K562 (cell line): ENCODE measurements at regions not wholly inside any gene's neighbourhood (a gene's known extent, or its start where the extent isn't known, plus 50 kb on each side); places are given as distances from the start of the nearest gene placed in this dataset.
A peak's percentile ranks its signal among the peaks of the same experiment; 100 is the strongest.

Source experiments
- ATAC-seq: fragments of 200-7000 bp; cut with Tn5 transposase; 3 replicates; pipeline ENCODE4 v1.9.1; 2020; ENCODE audit warnings: moderate library complexity
- BruUV-seq: library from RNA; stranded (reverse); fragments of 400-500 nt; replicated peaks from 2 replicates; lab custom pipeline; 2021; lab: Mats Ljungman, UMichigan
- CTCF ChIA-PET: fragments of 300-600 bp; formaldehyde crosslinking; extraction: SDS; loops from one replicate; lab custom pipeline; 2021; ENCODE audit warnings: low intra/inter-chr PET ratio; lab: Yijun Ruan, JAX
- POLR2A ChIA-PET: fragments of 300-600, 350-650 bp; sonication (Branson Sonifier 250); formaldehyde crosslinking; extraction: SDS; loops from one replicate; lab custom pipeline; 2021; ENCODE audit warnings: antibody characterized with exemption, inconsistent platforms; lab: Yijun Ruan, JAX
- DNase-seq, 4 experiments: peaks; one replicate each; pipeline versions ENCODE4 v3.0.0 to v3.0.0-alpha.2; 2011 to 2018; ENCODE audit warnings: low spot score in 3 of 4, mixed read lengths in 3 of 4; ENCODE audit errors: extremely low read depth in 1 of 4
- FAIRE-seq: peaks from 2 replicates; lab custom pipeline; 2011; peaks lifted over from hg19 to GRCh38; lab: Jason Lieb, UNC
- H2AFZ ChIP-seq: 2 replicates; pipeline ENCODE4 v1.6.0; 2011; ENCODE audit warnings: low read depth, low read length, control low read depth, inconsistent platforms
- H3K27ac ChIP-seq: fragments of 200-600 bp; 3 replicates; pipeline ENCODE4 v1.8.0; 2011; ENCODE audit warnings: low read depth, mild to moderate bottlenecking, control low read depth, inconsistent platforms, low read length, moderate library complexity, mixed read lengths; ENCODE audit errors: extremely low read depth
- H3K27me3 ChIP-seq, 2 experiments: fragments of 300-600 bp in 1 of 2; 2 replicates in 1 of 2; 3 replicates in 1 of 2; pipeline versions ENCODE4 v1.6.0 to v1.8.0; 2011; ENCODE audit warnings: inconsistent platforms in 2 of 2, low read length in 2 of 2, mild to moderate bottlenecking in 1 of 2, mixed read lengths in 1 of 2, moderate library complexity in 1 of 2; ENCODE audit not compliant: control insufficient read depth in 2 of 2, insufficient read depth in 2 of 2
- H3K36me3 ChIP-seq: fragments of 300-600 bp; 3 replicates; pipeline ENCODE4 v1.8.0; 2011; ENCODE audit warnings: mild to moderate bottlenecking, low read length, inconsistent platforms; ENCODE audit not compliant: control insufficient read depth, insufficient read depth
- H3K4me1 ChIP-seq, 2 experiments: fragments of 200-600 bp in 1 of 2; replicated peaks in 1 of 2; 2 replicates in 1 of 2; 3 replicates in 1 of 2; pipeline versions ENCODE4 v1.5.1 to v1.8.0; 2011; ENCODE audit warnings: inconsistent platforms in 2 of 2, low read length in 2 of 2, mild to moderate bottlenecking in 1 of 2, mixed read lengths in 1 of 2, moderate library complexity in 1 of 2; ENCODE audit not compliant: control insufficient read depth in 2 of 2, insufficient read depth in 2 of 2
- H3K4me2 ChIP-seq: 2 replicates; pipeline ENCODE4 v1.6.1; 2011; ENCODE audit warnings: low read length, control low read depth, inconsistent platforms, mixed read lengths; ENCODE audit not compliant: insufficient read depth
- H3K4me3 ChIP-seq: fragments of 200-600 bp; sonication (generic), shearing (Covaris generic); 2 replicates; pipeline ENCODE4 v1.5.1; 2016; ENCODE audit warnings: control low read depth, inconsistent platforms
- H3K79me2 ChIP-seq: fragments of 200-600 bp; 3 replicates; pipeline ENCODE4 v1.8.0; 2011; ENCODE audit warnings: low read length, inconsistent platforms; ENCODE audit not compliant: control insufficient read depth, insufficient read depth
- H3K9ac ChIP-seq, 2 experiments: 2 replicates each; pipeline versions ENCODE4 v1.6.0 to v1.6.1; 2011; ENCODE audit warnings: low read depth in 2 of 2, low read length in 2 of 2, control low read depth in 1 of 2, inconsistent platforms in 1 of 2, mild to moderate bottlenecking in 1 of 2, mixed read lengths in 1 of 2; ENCODE audit not compliant: insufficient read depth in 1 of 2
- H3K9me1 ChIP-seq: one replicate; pipeline ENCODE4 v1.6.0; 2011; ENCODE audit warnings: inconsistent platforms, mild to moderate bottlenecking, low read length, moderate library complexity; ENCODE audit not compliant: control insufficient read depth, insufficient read depth
- H3K9me3 ChIP-seq: replicated peaks from 2 replicates; pipeline ENCODE4 v1.5.1; 2011; ENCODE audit warnings: low read depth, low read length, inconsistent platforms; ENCODE audit not compliant: control insufficient read depth, insufficient read depth
- H4K20me1 ChIP-seq: replicated peaks from 2 replicates; pipeline ENCODE4 v1.6.1; 2011; ENCODE audit warnings: low read length, inconsistent platforms, mixed read lengths; ENCODE audit not compliant: control insufficient read depth, insufficient read depth
- CTCF ChIP-seq, 3 experiments: IDR thresholded peaks in 2 of 3; conservative IDR thresholded peaks in 1 of 3; 2 replicates each; pipeline ENCODE4 v1.5.1; 2011 to 2012; ENCODE audit warnings: low read length in 3 of 3, mild to moderate bottlenecking in 3 of 3, control low read depth in 2 of 3, improper control_type of control experiment in 1 of 3, inconsistent platforms in 1 of 3, low read depth in 1 of 3, mixed read lengths in 1 of 3, moderate library complexity in 1 of 3; ENCODE audit not compliant: insufficient read depth in 2 of 3
- FOXP1 ChIP-seq: sonication (generic); formaldehyde crosslinking; IDR thresholded peaks from 2 replicates; pipeline ENCODE4 v1.8.0; 2022; ENCODE audit warnings: mild to moderate bottlenecking, missing genetic modification reagents
- ZNF609 ChIP-seq: sonication (generic); formaldehyde crosslinking; IDR thresholded peaks from 2 replicates; pipeline ENCODE4 v1.8.1; 2023; ENCODE audit warnings: missing genetic modification reagents, mild to moderate bottlenecking, borderline replicate concordance
- WGBS: fragments of 100-300 bp; shearing (Covaris generic); methylation state at CpG from one replicate; pipeline ENCODE4 v1.1.6; 2016; ENCODE audit warnings: low coverage, mixed read lengths; ENCODE audit not compliant: insufficient coverage; ENCODE audit errors: missing lambda C conversion rate; 5-methylcytosine and 5-hydroxymethylcytosine counted together
- in situ Hi-C: fragments of 300-500 bp; cut with MboI; formaldehyde crosslinking; loops from 4 replicates; pipeline ENCODE4 v1.15.0; 2018; ENCODE audit warnings: inconsistent platforms, mixed read lengths
- intact Hi-C: fragments of 100-400 bp; cut with micrococcal nuclease; formaldehyde crosslinking; loops from 2 replicates; pipeline ENCODE4 v1.14.2; 2022

GRCh38 chr7:142481548-142481947 lies 223.7 kb upstream of the PRSS58 start:
- in situ Hi-C loops = no loop called here
- Histone ChIP-seq H3K79me2 (no peaks in the 10 kb centered on the region), H3K36me3 (no peaks in the 10 kb centered on the region), H2AFZ (no peak overlapping the region), H3K9me1 (peaks cover 6% of the 10 kb centered on the region), H3K9ac (no peak overlapping the region), H3K27me3 (no peaks in the 10 kb centered on the region), H3K4me1 (no peaks in the 10 kb centered on the region), H3K4me2 (no peak overlapping the region), H3K27ac (no peak overlapping the region), H3K4me3 (no peak overlapping the region), H4K20me1 (no peaks in the 10 kb centered on the region), H3K9me3 (no peaks in the 10 kb centered on the region)
- ATAC-seq (no peak), FAIRE-seq (no peak), DNase-seq (no peak)
- CTCF ChIA-PET = interaction anchor here (1.1 kb wide), 1 partner anchor 37 kb away, joined by 5 read pairs; no protein-coding TSS in a partner anchor
- no peak for TF ChIP-seq FOXP1 (CRISPR knock-in tag)
- peak in 1 of 3 experiments; percentile 15; a peak in 1 of 6 replicates for TF ChIP-seq CTCF (IDR thresholded peaks at IDR 0.05 in 2 of 3, conservative IDR thresholded peaks at IDR 0.05 in 1 of 3; ENCODE audit: insufficient read depth in 2 of 3, low read depth in 1 of 3, low read length in 3 of 3)
- no peak for TF ChIP-seq ZNF609 (CRISPR knock-in tag)
- WGBS = 3% methylated on average over 2 of the region's 2 CpGs
- intact Hi-C loops = loop anchor here (5.0 kb wide), 1 partner anchor 89 kb away; no protein-coding TSS in a partner anchor
- POLR2A ChIA-PET = no interaction called here
- no TSS peak for BruUV-seq
